Central memory CD4-positive, alpha-beta T cell (primary cell): ENCODE measurements at regions not wholly inside any gene's neighbourhood (a gene's known extent, or its start where the extent isn't known, plus 50 kb on each side); places are given as distances from the start of the nearest gene placed in this dataset.

ENCODE experiments used
- DNase-seq: peaks from one replicate; pipeline ENCODE4 v3.0.0; 2022

DNA sequence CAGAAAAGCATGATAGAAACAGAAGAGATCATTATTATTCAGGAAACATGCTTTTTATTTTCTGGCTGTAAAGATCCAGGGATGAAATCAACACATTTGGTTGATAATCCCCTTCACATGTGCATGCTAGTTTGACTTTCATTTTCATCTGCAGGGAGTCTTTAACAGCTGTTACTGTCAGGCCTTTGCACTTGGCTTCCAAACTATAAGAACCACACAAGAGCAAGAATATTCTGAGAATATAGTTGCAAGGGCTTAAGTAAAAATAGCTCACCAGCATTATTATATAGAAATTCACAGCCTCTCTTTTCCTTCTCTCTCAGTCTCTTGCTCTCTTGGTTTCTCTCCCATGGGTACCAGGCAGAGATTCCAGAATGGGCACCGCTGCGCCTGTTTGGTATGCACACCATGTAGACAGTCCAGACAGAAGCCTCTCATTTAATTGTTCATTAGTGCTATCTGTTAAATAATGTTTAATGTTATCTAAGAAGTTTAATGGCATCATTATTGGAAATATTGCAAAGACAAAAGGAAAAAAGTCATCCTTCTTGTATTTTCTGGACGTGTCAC, 622.3 kb upstream of the PLXNA2 start:
- DNase-seq: no peak

DNA sequence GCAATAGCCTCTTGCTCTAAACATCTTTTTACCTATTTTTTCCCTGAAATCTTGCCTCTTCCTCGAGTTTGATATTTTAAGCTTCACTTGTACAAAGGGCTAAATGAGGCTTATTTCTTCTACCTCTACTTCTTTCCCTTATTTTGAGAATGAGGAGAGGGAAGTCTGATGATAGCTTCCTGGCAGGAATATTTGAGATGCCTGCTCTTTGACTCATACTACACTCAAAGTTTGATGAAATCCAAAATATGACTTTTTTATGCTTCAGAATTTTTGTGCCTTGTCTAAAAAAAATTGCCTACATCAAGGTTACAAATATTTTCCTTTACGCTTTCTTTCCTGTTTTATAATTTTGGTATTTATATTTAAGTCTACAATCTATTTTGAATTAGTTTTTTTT, 624.4 kb upstream of the PLXNA2 start:
- DNase-seq: no peak

DNA sequence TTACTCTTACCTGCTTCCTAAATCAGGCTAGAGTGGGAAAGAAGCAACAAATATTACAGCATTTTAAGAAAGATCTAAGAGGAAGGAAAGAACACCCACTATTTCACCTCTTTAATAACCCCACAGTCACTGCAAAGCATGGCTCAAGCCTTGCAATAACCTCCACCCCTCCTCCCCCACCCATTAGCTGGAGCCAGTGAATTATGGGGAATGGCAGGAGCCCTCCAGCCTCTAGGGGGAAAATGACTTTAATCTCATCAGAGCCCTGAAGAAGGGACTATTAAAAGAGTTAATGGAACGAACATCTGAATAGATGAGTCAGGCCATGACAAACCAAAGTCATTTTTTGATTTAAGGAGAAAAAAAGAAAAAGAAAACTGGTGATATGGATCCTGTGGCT, 630.7 kb upstream of the PLXNA2 start:
- DNase-seq: no peak

DNA sequence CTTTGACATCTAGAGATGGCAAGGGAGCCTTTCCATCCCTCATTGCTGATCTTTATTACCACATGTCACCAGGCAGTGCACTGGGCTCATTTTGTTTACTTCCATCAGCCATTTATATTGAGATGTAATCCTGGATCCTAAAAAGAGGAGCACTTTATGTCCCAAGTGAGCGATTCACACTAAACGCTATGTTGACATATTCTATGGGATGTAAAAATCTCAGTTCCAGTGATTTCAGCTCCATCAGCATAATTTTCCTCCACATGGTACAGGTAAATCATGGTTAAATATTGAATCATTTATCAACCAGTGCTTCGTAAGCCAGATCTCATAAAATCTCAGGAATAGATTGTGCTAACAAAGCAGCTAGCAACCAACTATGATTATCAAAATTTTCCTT, 634.8 kb upstream of the PLXNA2 start:
- DNase-seq: no peak

DNA sequence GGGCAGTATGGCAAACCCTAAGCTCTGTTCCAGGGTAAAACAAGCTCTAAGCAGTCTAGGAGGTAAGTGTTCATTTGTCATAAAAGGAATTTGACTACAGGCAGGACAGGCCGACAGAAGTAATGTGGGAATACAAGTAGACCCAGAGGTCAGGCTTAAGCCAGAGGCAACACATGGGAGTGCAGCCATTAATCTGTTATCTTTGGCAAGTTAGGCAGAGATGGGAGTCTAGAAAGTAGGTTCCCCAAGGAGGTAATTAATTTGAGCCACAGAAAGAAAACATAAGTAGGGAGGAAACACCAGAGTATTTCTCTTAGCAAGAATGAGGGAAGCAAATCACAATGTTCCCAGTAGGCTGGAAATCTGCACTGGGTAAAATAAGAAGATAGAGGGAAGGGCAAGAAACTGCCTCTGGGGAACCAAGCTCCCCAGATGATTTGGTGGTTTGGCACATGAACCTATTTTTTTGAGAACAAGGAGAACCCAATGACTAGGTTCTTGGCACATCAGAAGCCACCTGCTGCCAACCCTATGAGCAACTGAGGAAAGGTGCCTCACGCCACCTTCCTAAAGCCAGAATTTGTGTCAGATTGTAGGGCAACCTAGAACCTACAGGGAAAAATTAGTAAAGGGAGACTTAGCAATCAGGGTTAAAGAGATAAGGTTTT, 636.4 kb upstream of the PLXNA2 start:
- no peak for DNase-seq

DNA sequence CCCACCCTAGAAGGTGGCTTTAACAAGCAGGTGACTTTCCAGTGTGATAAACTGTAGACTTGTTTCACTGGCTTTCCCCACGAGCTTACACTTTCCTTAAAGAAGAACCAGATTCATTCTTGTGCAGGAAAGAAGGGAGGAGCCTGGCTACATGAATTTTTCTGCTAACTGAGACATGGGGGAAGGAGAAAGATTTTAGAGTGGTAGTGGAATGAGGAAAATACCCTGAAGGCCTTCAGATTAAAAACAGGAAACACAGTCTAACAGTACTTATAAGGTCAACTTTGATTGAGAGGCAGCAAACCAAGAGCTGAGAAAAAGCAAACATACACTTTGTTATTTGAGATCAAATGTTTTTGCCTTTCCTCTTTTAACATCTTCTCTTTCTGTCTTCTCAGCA, 640.9 kb upstream of the PLXNA2 start:
- no peak for DNase-seq

DNA sequence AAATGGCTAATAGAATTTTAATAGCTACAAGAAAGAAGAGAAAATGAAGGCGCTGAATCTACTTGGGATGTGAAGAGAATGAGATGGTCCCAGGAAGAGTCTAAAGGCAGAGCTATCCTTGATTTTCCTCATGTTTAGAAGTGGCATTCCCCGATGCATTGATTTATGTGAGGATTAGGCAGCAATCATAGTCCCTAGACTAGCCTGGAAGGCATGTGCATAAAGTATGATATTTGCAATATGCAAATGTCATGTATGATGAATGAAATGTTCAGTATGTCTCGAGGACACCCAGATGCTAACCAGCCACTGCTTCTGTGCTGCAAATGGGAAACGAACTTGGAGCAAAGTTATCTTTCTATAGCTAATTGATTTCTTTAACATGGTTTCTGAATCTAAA, 641.5 kb upstream of the PLXNA2 start:
- DNase-seq: no peak

DNA sequence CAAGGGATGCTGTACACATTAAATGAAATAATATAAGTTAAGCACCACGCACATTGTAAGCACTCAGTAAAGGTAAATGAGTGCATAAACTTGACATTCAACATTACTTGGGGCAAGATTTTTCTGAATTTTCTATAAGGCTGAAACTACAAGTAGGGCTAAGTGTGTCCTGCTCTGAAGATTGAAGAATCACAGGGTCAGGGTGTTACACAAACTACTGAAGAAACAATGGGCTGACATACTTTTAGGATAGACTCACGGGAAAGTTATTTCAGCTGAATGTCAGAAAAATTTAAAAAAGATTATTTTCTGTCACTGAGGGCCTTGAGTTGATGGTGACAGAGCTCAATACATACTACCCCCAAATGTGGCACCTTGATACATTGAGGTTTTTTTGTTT, 644.2 kb upstream of the PLXNA2 start:
- DNase-seq: no peak

DNA sequence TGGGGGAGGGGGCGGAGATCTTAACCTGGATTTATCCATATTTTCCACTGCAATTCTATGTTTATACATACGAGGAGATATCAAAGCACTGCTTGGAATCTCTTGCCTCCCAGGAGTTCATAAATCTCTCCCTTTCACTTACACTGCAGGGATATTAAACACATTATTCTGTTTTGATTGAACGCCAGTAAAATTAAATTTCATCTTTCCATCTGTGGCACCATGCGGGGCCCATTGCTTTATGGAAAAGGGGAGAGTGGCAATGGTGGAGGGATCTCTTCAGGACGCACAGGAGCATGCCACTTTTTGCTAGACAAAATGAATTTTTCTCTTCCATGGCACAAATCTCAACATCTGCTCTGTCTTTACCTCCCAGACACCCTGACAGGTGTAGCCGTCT, 648.0 kb upstream of the PLXNA2 start:
- DNase-seq: no peak

DNA sequence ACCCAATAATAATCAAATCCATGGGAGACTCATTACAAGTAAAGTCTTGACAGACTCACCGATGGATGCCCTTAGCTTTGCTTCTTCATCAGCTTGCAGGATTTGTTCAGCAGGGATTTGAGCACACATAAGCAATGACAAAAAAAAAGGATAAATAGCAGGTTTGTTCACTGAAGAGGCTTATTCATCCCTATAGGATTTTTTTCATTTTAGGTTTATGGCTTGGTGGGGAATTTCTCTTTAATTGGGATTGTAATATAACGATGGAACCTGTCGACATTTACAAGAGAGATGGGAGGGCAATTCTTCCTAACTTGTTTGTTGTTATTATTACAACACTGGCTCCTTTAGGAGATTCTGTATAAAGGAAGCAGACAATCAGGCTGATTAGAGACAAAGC, 649.1 kb upstream of the PLXNA2 start:
- no peak for DNase-seq

DNA sequence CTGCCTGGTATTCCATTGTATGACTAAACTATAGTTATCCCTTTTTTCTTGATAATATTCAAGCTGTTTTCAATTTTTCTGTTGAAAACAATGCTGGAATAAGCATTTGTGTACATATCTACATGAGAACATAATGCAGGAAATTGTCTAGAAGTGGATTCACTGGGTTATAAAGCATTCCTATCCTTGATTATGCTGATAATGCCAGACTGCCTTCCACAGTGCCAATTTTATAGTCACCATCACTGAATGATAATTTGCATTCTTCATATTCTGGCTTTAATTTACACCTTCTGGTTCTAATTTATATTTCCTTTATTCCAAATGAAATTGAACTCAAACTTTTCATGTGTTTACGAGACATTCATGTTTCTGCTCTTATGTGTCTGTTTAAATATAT, 651.0 kb upstream of the PLXNA2 start:
- DNase-seq: no peak

DNA sequence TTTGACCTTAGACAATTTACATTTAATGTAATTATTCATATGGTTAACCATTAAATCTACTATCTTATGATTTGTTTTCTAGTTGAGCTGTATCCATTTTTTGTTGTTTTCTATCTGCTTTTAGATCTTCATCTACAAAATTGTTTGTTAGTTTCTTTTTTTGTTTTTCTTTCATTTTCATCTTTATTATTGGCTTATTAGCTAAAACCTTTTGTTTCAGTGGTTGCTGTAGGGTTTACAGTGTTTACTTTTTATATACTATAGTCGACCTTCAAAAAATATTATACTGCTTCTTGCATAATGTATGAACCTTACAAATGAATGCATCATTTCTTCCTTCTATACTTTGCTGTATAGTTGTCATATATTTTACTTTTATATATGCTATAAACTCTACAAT, 651.6 kb upstream of the PLXNA2 start:
- DNase-seq: no peak

DNA sequence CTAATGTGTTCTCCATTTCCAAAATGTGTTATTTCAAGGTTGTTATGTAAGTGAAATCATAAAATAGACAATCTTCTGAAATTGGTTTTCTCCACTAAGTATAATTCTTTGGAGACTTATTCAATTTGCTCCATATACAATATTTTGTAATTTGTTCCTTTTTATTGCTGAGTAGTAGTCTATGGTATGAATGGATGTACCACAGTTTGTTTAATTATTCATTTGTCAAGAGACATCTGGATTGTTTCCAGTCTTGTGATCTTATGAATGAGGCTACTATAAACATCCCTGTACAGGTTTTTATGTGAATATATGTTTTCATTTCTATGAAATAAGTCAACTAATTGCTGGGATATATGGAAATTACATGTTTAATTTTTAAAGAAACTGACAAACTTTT, 652.6 kb upstream of the PLXNA2 start:
- DNase-seq: no peak

DNA sequence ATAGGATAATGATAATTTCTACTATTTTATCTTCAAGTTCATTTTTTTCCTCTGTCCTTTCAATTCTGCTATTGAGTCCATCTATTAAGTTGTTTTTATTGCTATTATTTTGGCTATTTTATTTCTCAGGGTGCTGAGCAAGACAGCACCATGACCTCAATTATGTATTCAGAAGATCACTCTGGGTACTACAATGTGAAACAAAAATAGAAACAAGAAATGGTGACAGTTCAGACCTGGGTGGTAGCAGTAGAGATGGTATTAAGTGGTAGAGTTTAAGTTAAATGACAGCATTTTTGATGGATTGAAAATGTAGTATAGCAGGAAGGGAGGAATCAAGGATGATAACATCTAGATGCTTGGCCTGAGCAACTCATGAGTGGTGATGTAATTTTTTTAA, 655.3 kb upstream of the PLXNA2 start:
- DNase-seq: no peak

DNA sequence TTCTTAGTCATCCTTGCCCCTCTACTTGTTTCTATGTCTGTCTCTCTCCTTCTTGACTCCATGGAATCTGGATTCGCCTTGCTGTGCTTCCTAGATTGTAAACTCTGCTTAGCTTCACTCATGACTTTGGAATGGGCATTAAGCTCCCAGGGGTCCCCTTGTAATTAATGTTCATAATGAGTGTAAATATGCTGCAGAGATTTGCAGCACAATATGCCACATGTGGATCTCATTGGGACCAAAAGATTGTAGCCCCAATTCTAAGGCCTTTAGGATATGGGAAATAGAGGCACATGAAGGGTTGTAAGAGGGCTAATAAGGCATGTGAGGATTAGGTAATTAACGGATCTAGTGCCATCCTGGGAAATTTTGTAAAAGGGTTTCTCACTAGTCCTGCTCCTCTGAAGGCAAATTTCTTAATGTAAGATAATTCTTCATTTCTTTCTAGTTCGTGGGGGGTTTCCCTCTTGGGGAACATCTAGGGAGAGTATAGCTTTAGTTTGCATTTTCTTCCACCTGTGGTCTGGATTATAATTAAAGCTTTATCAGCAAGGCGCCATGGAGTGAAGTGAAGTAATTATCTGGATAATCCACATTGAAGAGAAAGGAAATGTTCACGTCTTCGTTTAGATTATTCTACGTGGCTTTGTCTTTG, 659.2 kb upstream of the PLXNA2 start:
- no peak for DNase-seq

DNA sequence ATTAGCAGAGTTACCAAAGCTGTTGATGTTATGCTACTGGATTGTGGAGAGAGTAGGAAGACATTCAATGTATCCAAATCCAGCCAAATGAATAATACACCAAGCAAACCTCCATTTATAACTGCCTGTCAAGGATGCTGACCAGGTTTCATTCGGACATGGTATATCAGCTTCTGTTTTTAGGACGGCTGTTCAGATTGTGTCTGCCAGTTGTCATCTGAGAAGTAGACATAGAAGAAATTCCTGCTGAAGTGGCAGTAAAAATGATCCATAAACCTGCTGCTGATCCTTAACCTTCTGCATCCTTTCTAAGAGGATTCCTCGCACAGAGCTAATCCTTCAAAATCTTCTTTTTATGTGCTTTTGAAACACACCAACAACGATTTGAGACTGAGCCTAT, 663.6 kb upstream of the PLXNA2 start:
- no peak for DNase-seq

DNA sequence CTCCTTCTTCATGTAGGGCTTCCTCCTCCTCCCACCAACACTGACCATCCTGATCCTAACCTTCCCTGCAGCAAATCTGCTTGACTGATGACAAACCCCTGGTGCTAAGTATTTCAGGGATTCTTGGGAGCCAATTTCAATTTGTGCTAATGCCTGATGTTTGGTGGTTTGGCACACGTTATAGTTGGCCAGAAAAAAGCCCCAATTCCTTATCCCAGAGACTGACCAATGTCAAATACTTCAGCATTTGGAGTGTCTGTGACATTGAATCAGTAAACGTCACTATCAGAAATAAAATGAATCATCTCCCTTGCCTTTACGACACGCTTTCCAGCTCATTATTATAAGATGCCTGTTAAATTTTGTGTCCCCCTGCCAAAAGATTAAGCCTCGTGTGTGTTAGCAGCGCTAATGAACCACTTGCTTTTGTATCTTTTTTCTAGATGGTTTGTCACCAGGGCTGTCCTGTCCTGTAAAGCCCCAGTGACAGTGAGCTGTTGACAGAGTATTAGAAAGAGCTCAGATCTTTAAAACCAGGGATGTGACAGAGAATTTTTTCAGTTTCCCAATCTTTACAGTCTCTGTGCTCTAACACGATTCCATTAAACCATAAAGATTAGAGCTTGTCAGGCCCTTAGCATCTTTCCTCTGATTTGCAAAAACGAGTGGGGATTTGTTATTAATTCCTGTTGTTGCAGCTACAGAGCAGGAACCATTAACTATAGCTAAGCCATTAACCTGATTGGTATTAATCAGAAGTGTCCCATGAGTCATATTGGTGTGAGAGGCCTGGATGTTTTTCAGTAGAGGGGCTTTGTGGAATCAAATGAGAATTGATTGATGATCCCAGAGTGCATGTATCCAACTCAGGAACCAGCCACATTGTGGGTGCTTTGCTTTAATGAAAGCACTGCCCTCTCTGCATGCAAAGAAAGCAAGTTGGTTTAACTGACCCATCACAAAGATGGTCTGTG, 665.1 kb upstream of the PLXNA2 start:
- DNase-seq: no peak

DNA sequence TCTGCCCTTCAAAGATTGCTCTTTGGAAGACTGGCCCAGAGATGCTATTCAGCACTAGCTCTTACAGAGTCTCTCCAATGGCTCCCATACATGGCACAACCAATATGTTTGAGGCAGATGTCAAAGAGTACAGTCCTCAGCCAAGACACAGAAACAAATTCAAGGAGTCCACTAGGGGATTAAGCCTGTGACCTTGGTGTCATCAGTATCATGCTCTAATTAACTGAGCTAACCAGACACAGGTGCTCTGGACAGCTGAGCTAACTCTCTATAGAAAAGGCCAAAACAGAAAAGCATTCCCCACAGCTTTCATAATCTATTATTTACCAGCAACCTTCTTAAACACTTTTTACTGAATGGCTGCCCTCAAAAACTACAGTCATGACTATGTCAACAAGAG, 666.0 kb upstream of the PLXNA2 start:
- DNase-seq: no peak

DNA sequence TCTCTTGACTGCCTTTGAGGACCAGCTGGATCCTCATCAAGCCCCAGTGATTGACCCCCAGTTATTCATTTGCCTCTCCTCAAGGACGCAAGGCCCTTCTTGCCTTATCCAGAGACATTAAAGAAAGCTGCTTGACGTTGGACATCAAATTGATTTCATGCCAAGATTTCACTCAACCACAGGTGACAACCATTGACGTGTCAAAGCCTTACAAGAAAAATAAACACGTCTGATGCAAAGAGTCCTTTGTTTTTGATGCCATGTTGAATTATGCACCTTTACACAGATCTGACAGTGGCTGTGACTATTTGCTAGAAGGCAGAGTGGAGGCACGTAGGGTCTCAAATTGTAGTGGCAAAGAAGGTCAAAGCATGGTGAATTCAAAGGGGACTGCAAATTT, 666.2 kb upstream of the CAMK1G start:
- DNase-seq: no peak

DNA sequence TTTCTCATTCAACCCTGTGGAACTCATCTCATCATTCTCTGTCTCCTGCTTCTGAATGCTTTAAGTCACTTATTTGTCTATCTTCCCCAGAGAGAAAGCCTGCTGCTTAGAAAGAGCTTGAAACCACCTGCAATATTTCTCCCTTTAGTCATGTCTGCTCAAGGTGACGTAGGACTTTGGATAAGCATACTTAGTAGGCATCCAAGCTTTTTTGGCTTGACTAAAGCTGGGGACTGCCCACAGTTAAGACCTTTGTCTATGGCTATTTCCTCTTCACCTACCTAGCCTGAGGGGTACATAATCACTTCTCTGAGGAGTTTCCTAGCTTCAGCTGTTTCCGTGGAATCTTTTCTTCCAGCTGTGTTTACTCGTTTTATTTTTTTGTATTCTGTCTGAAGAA, 665.8 kb upstream of the CAMK1G start:
- DNase-seq: no peak

DNA sequence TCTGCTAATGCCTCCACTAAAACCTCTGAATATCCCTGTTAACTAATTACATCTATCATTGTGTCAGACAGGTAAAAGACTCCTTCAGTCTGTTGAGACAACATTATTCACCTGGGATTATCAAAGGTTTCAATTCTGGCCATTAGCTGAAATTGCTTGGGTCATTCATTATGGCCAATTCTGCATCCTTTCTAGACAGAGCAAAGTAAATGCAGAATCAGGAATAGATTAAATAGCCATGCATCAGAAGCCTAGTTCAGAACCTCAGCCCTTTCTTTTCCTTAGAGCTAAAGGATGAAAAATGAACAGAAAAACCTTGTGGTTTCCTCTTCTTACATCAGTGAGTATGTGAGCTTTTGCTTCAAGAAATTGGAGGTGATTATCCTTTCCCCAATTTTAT, 665.4 kb upstream of the CAMK1G start:
- DNase-seq: no peak

DNA sequence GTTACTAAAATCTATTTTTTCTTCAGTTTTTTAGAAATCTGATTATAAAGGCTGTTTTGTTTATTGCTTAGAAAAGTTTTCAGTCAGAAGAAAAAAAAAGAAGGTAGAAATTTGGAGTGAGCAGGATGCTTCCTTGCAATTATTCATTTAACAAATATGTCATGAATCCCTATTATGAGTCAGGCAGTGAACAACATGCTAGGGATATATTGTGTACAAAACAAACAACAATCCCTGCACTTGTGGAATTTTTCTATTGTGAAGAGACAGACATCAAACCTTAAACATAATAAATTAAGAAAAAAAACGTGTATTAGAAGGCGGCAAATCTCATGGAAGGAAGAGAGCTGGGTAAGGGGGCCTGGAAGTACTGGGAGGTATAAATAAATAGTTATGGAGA, 664.1 kb upstream of the CAMK1G start:
- DNase-seq: no peak

DNA sequence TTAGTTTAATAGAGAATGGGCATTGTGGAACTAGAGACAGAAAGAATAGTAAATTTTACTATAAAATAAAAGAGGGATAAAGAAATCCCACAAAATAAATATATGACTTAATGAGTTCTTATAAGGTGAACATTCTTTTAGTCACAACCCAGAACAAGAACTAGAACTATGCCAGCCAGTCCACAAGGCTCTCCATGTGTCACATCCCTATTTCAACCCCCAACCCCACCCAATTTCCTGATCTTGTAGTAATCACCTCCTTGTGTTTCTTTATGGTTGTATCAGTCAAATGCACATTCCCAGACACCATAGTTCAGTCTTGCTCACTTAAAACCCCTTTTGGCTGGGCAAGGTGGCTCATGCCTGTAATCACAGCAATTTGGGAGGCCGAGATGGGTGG, 662.3 kb upstream of the CAMK1G start:
- no peak for DNase-seq

DNA sequence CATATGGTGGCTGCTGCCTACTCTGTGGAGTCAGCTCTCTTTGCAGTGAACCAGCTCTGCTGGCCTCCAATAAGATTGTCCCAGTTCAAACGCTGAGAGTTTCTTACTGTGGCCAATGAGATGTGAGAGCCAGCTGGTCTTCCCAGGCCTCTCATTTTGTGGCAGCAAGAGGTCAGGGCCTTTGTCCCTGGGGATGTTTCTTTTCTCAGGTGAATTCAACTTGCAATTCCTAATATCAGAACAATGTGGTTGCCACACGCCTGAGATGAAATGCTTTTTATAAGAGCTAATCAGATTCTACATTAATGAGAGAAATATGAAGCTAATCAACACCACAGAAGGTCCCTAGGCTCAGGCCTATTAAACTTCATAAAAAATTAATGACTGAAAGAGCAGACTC, 660.1 kb upstream of the CAMK1G start:
- no peak for DNase-seq
